ENCODE measurements at regions not wholly inside any gene's neighbourhood (a gene's known extent, or its start where the extent isn't known, plus 50 kb on each side); places are given as distances from the start of the nearest gene placed in this dataset.
"Not testable (repeated sequence)": the region's sequence is repeated elsewhere in the genome, so short reads cannot be mapped to it uniquely, and the experiment has no call there.

DNA sequence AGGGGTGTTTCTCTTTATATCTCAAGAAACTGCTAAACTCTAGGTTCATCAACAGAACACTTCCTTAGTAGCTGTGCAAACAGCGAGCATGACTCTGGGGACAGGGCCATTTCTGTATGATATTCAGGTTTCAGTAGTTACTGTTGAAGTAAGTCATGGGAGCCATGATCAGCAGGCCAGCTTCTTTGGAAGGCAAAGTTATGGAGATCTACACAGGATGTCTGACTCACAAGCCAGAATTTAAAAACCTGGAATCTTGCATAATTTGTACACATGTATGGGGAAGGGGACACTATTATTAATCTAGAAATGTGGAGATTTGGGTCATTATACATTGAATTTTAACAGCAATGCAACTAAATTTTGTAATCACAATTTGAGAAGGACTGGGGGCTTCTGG lies 187.8 kb upstream of the NR3C2 start:
- Histone ChIP-seq H3K9ac (ENCODE audit: low read length) (no peak overlapping the region), H3K27me3 (ENCODE audit: low read length) (no peaks in the 10 kb centered on the region), H3F3A (ENCODE audit: insufficient read depth) (no peaks in the 10 kb centered on the region), H3K79me2 (ENCODE audit: insufficient read depth, low read length) (no peaks in the 10 kb centered on the region), H4K20me1 (ENCODE audit: low read depth, low read length) (no peaks in the 10 kb centered on the region), H3K4me2 (ENCODE audit: low read depth, low read length, poor library complexity, severe bottlenecking) (no peak overlapping the region), H3K36me3 (ENCODE audit: low read length) (no peaks in the 10 kb centered on the region), H3K9me3 (ENCODE audit: insufficient read depth, low read length) (peaks cover 1% of the 10 kb centered on the region; the same call in 1 of the 2 replicates), H3K27ac (ENCODE audit: low read depth, low read length) (no peak overlapping the region), H3K4me3 (ENCODE audit: insufficient read depth, low read length, poor library complexity, severe bottlenecking) (no peak overlapping the region), H2AFZ (ENCODE audit: low read depth, low read length, severe bottlenecking) (no peak overlapping the region), H3K9me2 (replicated peaks; ENCODE audit: insufficient read depth, low read length) (no peaks in the 10 kb centered on the region)
- no peak for TF ChIP-seq EZH2phosphoT487 (conservative IDR thresholded peaks at IDR 0.05; ENCODE audit: low read length)
- TF ChIP-seq, protein P1, sequence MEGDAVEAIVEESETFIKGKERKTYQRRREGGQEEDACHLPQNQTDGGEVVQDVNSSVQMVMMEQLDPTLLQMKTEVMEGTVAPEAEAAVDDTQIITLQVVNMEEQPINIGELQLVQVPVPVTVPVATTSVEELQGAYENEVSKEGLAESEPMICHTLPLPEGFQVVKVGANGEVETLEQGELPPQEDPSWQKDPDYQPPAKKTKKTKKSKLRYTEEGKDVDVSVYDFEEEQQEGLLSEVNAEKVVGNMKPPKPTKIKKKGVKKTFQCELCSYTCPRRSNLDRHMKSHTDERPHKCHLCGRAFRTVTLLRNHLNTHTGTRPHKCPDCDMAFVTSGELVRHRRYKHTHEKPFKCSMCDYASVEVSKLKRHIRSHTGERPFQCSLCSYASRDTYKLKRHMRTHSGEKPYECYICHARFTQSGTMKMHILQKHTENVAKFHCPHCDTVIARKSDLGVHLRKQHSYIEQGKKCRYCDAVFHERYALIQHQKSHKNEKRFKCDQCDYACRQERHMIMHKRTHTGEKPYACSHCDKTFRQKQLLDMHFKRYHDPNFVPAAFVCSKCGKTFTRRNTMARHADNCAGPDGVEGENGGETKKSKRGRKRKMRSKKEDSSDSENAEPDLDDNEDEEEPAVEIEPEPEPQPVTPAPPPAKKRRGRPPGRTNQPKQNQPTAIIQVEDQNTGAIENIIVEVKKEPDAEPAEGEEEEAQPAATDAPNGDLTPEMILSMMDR (IDR thresholded peaks at IDR 0.05; ENCODE audit: insufficient read depth, low read length, poor library complexity, severe bottlenecking) = no peak

DNA sequence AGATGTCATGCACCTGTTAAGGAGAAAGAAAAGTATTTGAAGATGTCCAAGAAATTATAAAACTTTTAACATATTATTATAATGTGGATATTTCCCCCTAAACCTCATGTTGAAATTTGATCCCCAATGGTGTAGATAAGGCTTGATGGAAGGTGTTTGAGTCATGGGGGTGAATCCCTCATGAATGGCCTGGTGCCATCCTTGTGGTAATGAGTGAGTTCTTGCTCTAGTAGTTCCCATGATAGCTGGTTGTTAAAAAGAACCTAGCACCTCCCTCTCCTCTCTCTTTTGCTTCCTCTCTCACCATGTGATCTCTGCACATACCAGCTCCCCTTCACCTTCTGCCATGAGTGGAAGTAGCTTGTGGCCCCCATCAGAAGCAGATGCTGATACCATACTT lies 176.6 kb upstream of the NR3C2 start:
- H3K9me3 ChIP-seq (ENCODE audit: insufficient read depth, low read length) = no peaks in the 10 kb centered on the region
- H4K20me1 ChIP-seq (ENCODE audit: low read depth, low read length) = no peaks in the 10 kb centered on the region
- H3K9ac ChIP-seq (ENCODE audit: low read length) = no peak overlapping the region
- no peaks in the 10 kb centered on the region for H3K27me3 ChIP-seq (ENCODE audit: low read length)
- H3K79me2 ChIP-seq (ENCODE audit: insufficient read depth, low read length) = no peaks in the 10 kb centered on the region
- H2AFZ ChIP-seq (ENCODE audit: low read depth, low read length, severe bottlenecking) = no peak overlapping the region
- H3K27ac ChIP-seq (ENCODE audit: low read depth, low read length) = no peak overlapping the region
- H3K4me3 ChIP-seq (ENCODE audit: insufficient read depth, low read length, poor library complexity, severe bottlenecking) = no peak overlapping the region
- TF ChIP-seq EZH2phosphoT487 (conservative IDR thresholded peaks at IDR 0.05; ENCODE audit: low read length) = no peak
- TF ChIP-seq, protein P1 (IDR thresholded peaks at IDR 0.05; ENCODE audit: insufficient read depth, low read length, poor library complexity, severe bottlenecking) = no peak
- H3F3A ChIP-seq (ENCODE audit: insufficient read depth) = no peaks in the 10 kb centered on the region
- no peak overlapping the region for H3K4me2 ChIP-seq (ENCODE audit: low read depth, low read length, poor library complexity, severe bottlenecking)
- H3K36me3 ChIP-seq (ENCODE audit: low read length) = no peaks in the 10 kb centered on the region
- no peaks in the 10 kb centered on the region for H3K9me2 ChIP-seq (replicated peaks; ENCODE audit: insufficient read depth, low read length)

DNA sequence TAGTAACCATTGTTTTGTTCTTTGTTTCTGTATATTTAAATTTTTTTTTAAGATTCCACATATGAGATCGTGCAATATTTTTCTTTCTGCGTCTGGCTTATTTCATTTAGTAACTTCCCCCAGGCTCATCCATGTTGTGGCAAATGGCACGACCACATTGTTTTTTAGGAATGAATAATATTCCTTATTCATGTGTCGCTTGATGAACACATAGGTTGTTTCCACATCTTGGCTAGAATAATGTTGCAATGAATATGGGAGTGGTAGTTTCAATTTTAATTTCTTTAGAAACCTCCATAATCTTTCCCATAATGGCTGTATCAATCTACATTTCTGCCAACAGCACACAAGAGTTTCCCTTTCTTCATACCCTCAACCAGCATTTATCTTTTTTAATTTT lies 166.8 kb upstream of the NR3C2 start:
- no peak for TF ChIP-seq EZH2phosphoT487 (conservative IDR thresholded peaks at IDR 0.05; ENCODE audit: low read length)
- TF ChIP-seq, protein P1 (IDR thresholded peaks at IDR 0.05; ENCODE audit: insufficient read depth, low read length, poor library complexity, severe bottlenecking) = no peak
- no peak overlapping the region for H3K4me2 ChIP-seq (ENCODE audit: low read depth, low read length, poor library complexity, severe bottlenecking)
- H2AFZ ChIP-seq (ENCODE audit: low read depth, low read length, severe bottlenecking) = no peak overlapping the region
- H3K9me2 ChIP-seq (replicated peaks; ENCODE audit: insufficient read depth, low read length) = no peaks in the 10 kb centered on the region
- H3K4me3 ChIP-seq (ENCODE audit: insufficient read depth, low read length, poor library complexity, severe bottlenecking) = no peak overlapping the region
- no peaks in the 10 kb centered on the region for H3K9me3 ChIP-seq (ENCODE audit: insufficient read depth, low read length)
- H3K79me2 ChIP-seq (ENCODE audit: insufficient read depth, low read length) = no peaks in the 10 kb centered on the region
- H4K20me1 ChIP-seq (ENCODE audit: low read depth, low read length) = no peaks in the 10 kb centered on the region
- no peaks in the 10 kb centered on the region for H3K27me3 ChIP-seq (ENCODE audit: low read length)
- no peak overlapping the region for H3K27ac ChIP-seq (ENCODE audit: low read depth, low read length)
- no peak overlapping the region for H3K9ac ChIP-seq (ENCODE audit: low read length)
- H3K36me3 ChIP-seq (ENCODE audit: low read length) = no peaks in the 10 kb centered on the region
- H3F3A ChIP-seq (ENCODE audit: insufficient read depth) = no peaks in the 10 kb centered on the region

DNA sequence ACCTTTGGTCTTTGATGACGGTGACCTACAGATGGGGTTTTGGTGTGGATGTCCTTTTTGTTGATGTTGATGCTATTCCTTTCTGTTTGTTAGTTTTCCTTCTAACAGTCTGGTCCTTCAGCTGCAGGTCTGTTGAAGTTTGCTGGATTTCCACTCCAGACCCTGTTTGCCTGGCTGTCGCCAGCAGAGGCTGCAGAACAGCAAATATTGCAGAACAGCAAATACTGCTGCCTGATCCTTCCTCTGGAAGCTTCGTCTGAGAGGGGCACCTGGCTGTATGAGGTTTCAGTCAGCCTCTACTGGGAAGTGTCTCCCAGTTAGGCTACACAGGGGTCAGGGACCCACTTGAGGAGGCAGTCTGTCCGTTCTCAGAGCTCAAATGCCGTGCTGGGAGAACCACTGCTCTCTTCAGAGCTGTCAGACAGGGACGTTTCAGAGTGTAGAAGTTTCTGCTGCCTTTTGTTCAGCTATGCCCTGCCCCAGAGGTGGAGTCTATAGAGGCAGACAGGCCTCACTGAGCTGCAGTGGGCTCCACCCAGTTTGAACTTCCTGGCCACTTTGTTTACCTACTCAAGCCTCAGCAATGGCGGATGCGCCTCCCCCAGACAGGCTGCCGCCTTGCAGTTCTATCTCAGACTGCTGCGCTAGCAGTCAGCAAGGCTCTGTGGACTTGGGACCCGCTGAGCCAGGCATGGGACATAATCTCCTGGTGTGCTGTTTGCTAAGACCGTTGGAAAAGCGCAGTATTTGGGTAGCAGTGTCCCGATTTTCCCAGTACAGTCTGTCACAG lies 156.4 kb upstream of the NR3C2 start:
- H4K20me1 ChIP-seq (ENCODE audit: low read depth, low read length); H3K4me3 ChIP-seq (ENCODE audit: insufficient read depth, low read length, poor library complexity, severe bottlenecking); H2AFZ ChIP-seq (ENCODE audit: low read depth, low read length, severe bottlenecking); H3K4me2 ChIP-seq (ENCODE audit: low read depth, low read length, poor library complexity, severe bottlenecking); H3K79me2 ChIP-seq (ENCODE audit: insufficient read depth, low read length); H3F3A ChIP-seq (ENCODE audit: insufficient read depth); H3K27me3 ChIP-seq (ENCODE audit: low read length); H3K36me3 ChIP-seq (ENCODE audit: low read length); H3K9ac ChIP-seq (ENCODE audit: low read length); H3K9me3 ChIP-seq (ENCODE audit: insufficient read depth, low read length); H3K9me2 ChIP-seq (replicated peaks; ENCODE audit: insufficient read depth, low read length); H3K27ac ChIP-seq (ENCODE audit: low read depth, low read length): not testable (repeated sequence)
